ENCODE measurements at regions not wholly inside any gene's neighbourhood (a gene's known extent, or its start where the extent isn't known, plus 50 kb on each side); places are given as distances from the start of the nearest gene placed in this dataset.

DNA sequence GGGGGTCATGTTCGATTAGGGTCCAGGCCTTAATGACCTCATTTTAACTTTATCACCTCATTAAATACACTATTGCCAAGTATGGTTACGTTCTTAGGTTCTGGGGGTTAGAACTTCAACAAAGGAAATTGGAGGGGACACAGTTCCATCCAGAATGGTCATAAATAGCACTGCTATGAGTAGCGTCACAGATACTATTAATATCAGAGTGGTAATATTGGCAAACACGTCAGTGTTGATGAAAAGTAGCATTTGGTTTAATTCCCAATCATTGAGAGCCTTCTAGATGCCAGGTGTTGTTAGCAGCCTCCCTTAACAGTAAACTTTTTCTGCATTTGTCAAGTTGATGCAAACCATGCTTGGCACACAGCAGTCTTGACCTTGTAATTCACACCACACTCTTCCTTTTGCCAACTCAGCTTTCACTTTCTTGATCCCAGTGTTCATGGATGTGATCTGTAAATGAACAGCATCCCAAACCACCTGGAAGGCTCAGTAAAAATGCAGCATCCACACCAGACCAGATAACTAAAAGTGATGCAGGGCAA is 912.5 kb upstream of the TENM3 start:
- no peak for DNase-seq (ENCODE audit: low read depth)

GRCh38 chr4:181331214-181331613 is 912.0 kb upstream of the TENM3 start:
- DNase-seq (ENCODE audit: low read depth): no peak

GRCh38 chr4:181345931-181346330 is 897.3 kb upstream of the TENM3 start:
- no peak for DNase-seq (ENCODE audit: low read depth)

GRCh38 chr4:181350615-181351415 is 892.4 kb upstream of the TENM3 start:
- DNase-seq (ENCODE audit: low read depth): no peak

- peak; percentile 23 for DNase-seq (ENCODE audit: low read depth)
These were observed 878.7 kb upstream of the TENM3 start for GRCh38 chr4:181364504-181364903.

DNA sequence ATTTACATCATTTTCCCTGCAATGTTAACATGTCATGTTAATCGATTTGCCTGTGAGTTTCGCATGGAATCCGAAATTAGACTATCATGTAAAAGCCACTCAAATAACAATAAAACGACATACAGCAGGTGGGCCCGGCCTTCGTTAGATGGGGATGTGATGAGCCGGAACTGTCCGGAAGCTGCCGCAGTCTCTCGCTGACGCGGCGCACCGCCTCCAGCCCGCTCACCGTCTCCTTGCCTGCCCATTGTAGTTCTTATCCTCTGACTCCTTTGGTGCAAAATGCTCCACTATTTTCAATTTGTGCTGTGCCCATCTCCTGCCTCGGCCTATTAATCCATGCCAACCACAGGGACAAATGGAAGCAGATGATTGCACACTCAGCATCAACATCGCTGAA is 877.5 kb upstream of the TENM3 start:
- DNase-seq (ENCODE audit: low read depth): no peak

DNA sequence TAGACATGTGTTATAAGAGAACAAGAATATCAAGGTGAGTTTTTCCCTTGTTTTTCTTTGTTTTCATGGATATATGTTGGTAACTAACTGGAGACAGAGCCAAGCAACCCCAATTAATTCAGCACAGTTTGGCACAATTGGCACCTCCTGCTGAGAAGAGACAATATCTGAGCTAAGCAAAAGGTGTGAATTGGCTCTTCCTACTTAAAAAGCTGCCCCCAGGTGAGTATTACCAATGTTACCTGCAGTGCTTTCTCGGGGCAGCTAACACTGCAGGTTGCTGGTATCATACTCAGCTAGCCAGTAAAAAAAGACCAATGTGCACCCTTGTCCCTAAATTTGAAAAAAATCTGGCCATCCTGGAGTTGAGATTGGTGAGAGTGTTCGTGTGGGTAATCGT is 871.2 kb upstream of the TENM3 start:
- no peak for DNase-seq (ENCODE audit: low read depth)

GRCh38 chr4:181376058-181376457 is 867.1 kb upstream of the TENM3 start:
- no peak for DNase-seq (ENCODE audit: low read depth)

DNA sequence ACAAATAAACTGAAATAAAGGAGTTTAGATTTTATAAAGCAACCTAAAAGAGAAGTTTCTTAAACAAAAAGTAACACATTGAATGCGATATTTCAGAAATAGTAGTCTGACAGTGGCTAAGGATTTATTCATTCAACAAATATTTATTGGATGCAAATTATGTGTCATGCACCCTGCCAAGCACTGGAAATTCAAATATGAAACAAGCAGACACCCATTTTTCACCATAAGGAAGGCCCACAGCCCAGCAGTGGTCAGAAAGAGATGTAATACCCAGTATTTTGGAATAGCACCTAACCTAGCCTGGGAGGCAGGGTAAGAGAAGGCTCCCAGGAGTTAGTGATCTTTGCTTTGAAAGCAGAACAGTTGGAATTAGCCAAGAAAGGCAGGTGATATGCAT is 855.1 kb upstream of the TENM3 start:
- DNase-seq (ENCODE audit: low read depth): no peak

GRCh38 chr4:181416966-181417365 is 826.2 kb upstream of the TENM3 start:
- peak; percentile 9 for DNase-seq (ENCODE audit: low read depth)

GRCh38 chr4:181418496-181418895 is 824.7 kb upstream of the TENM3 start:
- DNase-seq (ENCODE audit: low read depth): no peak

- no peak for DNase-seq (ENCODE audit: low read depth)
These were observed 822.3 kb upstream of the TENM3 start for GRCh38 chr4:181420950-181421349.

- DNase-seq (ENCODE audit: low read depth): no peak
These were observed 818.7 kb upstream of the TENM3 start for GRCh38 chr4:181424362-181425016.

DNA sequence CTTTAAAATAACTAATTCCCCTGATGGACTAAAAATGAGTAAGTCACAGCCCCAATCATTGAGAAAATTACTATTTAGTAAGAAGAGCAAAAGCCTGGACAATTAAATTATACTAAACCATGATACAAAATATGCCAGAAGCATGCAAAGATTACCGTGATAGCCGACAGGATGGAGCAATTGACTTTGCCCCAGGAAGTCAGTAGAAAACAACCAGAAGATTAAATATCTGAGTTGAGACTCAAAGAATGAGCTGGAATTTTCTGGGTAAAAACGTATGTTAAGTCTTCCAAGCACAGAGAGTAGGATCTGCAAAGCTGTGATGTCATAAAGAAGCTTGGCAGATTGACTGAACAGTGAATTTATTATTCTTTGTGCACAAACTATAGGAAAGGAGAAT is 816.1 kb upstream of the TENM3 start:
- no peak for DNase-seq (ENCODE audit: low read depth)

DNA sequence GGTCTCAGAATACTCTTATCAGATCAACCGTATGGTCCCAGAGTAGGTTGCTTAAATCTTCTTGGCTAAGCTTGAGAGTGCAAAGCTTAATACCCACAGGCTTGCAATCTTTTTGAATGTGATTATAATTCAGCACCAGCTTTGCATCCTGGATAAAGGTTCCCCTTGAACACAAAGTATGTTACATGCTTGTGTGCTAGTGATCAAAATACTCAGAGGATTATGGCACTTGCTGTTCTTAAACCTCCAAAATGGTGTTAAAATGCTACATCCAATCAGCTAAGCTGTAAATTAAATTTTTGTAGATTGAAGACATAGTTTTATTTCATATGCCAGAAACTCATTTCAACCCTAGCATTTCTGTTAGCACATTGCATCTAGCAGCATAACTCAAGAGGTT is 812.2 kb upstream of the TENM3 start:
- no peak for DNase-seq (ENCODE audit: low read depth)

DNA sequence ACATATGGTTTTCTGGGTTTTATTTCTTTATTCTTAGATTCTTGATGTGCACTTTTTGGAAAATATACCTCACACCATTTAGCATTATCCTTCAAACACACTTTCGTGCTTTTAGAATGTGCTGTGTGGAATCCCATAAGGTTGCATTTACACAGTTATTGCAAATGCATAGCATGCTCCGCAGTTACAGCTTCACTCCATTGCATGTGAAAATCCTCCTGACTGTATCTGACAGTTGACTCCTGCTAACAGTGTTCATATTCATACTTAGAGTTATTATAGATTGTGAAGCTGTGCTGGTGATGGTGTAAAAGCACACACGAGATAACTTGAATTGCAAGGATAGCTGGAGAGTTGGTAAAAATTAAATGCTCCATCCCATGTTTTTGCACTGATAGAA is 811.5 kb upstream of the TENM3 start:
- DNase-seq (ENCODE audit: low read depth): no peak

- no peak for DNase-seq (ENCODE audit: low read depth)
These were observed 810.9 kb upstream of the TENM3 start for GRCh38 chr4:181432335-181432734.

DNA sequence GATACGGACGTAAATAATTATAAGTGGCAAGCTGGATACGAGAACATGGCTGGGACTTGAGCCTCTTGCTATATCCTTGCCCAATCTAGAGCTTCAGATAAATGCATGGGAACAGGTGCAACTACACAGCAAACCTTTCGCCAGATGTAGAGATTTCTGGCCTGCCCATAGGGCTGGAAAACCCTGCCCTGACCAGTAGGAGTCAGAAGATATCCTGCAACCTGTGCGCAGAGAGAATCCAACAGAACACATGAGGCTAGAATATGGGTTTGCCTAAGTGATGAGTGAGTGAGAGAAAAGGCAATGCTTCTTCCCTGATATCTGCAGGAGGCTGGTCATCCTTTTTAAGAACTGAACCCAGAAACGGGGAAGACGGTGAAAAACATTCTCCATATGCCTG is 805.3 kb upstream of the TENM3 start:
- no peak for DNase-seq (ENCODE audit: low read depth)

- DNase-seq (ENCODE audit: low read depth): no peak
These were observed 804.6 kb upstream of the TENM3 start for GRCh38 chr4:181438641-181439040.

GRCh38 chr4:181443021-181443420 is 800.2 kb upstream of the TENM3 start:
- DNase-seq (ENCODE audit: low read depth): no peak

- no peak for DNase-seq (ENCODE audit: low read depth)
These were observed 777.4 kb upstream of the TENM3 start for GRCh38 chr4:181465826-181466225.

DNA sequence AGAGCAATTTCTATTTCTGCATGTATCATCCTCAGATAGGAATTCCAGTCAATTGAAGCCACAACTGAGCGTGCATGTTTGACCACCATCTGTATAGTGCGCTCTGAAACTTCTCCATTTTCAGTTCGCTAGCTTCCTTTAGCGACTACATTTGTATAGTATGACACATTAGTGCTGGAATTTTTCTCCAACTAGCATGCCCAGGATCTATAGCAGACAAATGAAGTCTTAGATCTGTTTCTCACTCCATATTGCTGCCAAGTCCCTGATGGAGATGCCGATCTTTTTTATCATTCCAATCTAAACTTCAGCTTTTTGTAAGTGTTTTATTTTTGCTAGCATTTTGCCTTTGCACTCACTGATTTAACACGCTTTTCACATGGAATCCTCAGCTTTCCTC is 774.8 kb upstream of the TENM3 start:
- peak; percentile 10 for DNase-seq (ENCODE audit: low read depth)

- DNase-seq (ENCODE audit: low read depth): no peak
These were observed 772.9 kb upstream of the TENM3 start for GRCh38 chr4:181470306-181470705.
